SK-N-SH (cell line): ENCODE measurements at regions not wholly inside any gene's neighbourhood (a gene's known extent, or its start where the extent isn't known, plus 50 kb on each side); places are given as distances from the start of the nearest gene placed in this dataset.

Experiments used
- CTCF ChIA-PET: fragments of 300-600, 350-600 bp; formaldehyde crosslinking; extraction: SDS; loops from one replicate; lab custom pipeline; 2021; lab: Yijun Ruan, JAX
- POLR2A ChIA-PET: fragments of 350-600 bp; sonication (Branson Sonifier 250); formaldehyde crosslinking; extraction: SDS; loops from one replicate; lab custom pipeline; 2020; ENCODE audit warnings: antibody characterized with exemption, inconsistent platforms; lab: Yijun Ruan, JAX
- DNase-seq: peaks from one replicate; pipeline ENCODE4 v3.0.0; 2012
- H2AFZ ChIP-seq: fragments of 200-600 bp; sonication (generic); 2 replicates; pipeline ENCODE4 v1.8.1; 2016; ENCODE audit warnings: antibody characterized with exemption, mild to moderate bottlenecking, low read depth
- H3F3A ChIP-seq: fragments of 200-600 bp; sonication (generic); replicated peaks from 2 replicates; pipeline ENCODE3; 2016; ENCODE audit warnings: antibody characterized with exemption, mild to moderate bottlenecking; ENCODE audit not compliant: insufficient read depth
- H3K27ac ChIP-seq, 2 experiments: fragments of 200-500 bp in 1 of 2; fragments of 200-600 bp in 1 of 2; sonication (Bioruptor generic) in 1 of 2; sonication (generic), shearing (Covaris generic) in 1 of 2; 2 replicates each; pipeline versions ENCODE4 v1.5.1 to v1.6.1; 2014 to 2016; ENCODE audit warnings: low read depth in 2 of 2, inconsistent platforms in 1 of 2, low read length in 1 of 2, mild to moderate bottlenecking in 1 of 2, mixed read lengths in 1 of 2
- H3K27me3 ChIP-seq: fragments of 200-600 bp; sonication (generic), shearing (Covaris generic); 2 replicates; pipeline ENCODE4 v1.6.1; 2016; ENCODE audit warnings: mixed run types; ENCODE audit not compliant: insufficient read depth
- H3K36me3 ChIP-seq, 2 experiments: fragments of 200-500 bp in 1 of 2; fragments of 200-600 bp in 1 of 2; sonication (Bioruptor generic) in 1 of 2; sonication (generic) in 1 of 2; replicated peaks in 1 of 2; 2 replicates each; pipeline versions ENCODE3 to v1.5.1; 2014 to 2016; ENCODE audit warnings: low read length in 1 of 2, mild to moderate bottlenecking in 1 of 2; ENCODE audit not compliant: insufficient read depth in 2 of 2, control insufficient read depth in 1 of 2
- H3K4me1 ChIP-seq, 2 experiments: fragments of 200-500 bp in 1 of 2; fragments of 200-600 bp in 1 of 2; sonication (Bioruptor generic) in 1 of 2; sonication (generic), shearing (Covaris generic) in 1 of 2; 2 replicates each; pipeline versions ENCODE4 v1.5.1 to v1.6.1; 2014 to 2016; ENCODE audit warnings: low read depth in 1 of 2, low read length in 1 of 2, mixed run types in 1 of 2; ENCODE audit not compliant: insufficient read depth in 2 of 2, control insufficient read depth in 1 of 2
- H3K4me2 ChIP-seq: fragments of 200-600 bp; sonication (generic), shearing (Covaris generic); 2 replicates; pipeline ENCODE4 v1.6.1; 2017; ENCODE audit warnings: mixed run types
- H3K4me3 ChIP-seq, 2 experiments: fragments of 200-500 bp in 1 of 2; fragments of 200-600 bp in 1 of 2; sonication (Bioruptor generic) in 1 of 2; sonication (generic), shearing (Covaris generic) in 1 of 2; 2 replicates each; pipeline versions ENCODE4 v1.5.1 to v1.8.1; 2014 to 2016; ENCODE audit warnings: low read depth in 2 of 2, inconsistent platforms in 1 of 2, low read length in 1 of 2, mild to moderate bottlenecking in 1 of 2, mixed read lengths in 1 of 2, moderate library complexity in 1 of 2
- H3K79me2 ChIP-seq: fragments of 200-600 bp; sonication (generic); 2 replicates; pipeline ENCODE4 v1.8.1; 2017; ENCODE audit warnings: mild to moderate bottlenecking; ENCODE audit not compliant: insufficient read depth
- H3K9ac ChIP-seq: fragments of 200-600 bp; sonication (generic); 2 replicates; pipeline ENCODE4 v1.6.1; 2017; ENCODE audit warnings: mixed run types
- H3K9me2 ChIP-seq: fragments of 200-600 bp; sonication (generic); 2 replicates; pipeline ENCODE4 v1.6.1; 2017; ENCODE audit warnings: mixed run types
- H3K9me3 ChIP-seq: fragments of 200-600 bp; sonication (generic); 2 replicates; pipeline ENCODE4 v1.6.1; 2017; ENCODE audit warnings: mixed run types, mild to moderate bottlenecking, moderate library complexity
- H4K20me1 ChIP-seq: fragments of 200-600 bp; sonication (generic); 2 replicates; pipeline ENCODE4 v1.6.1; 2017; ENCODE audit warnings: mild to moderate bottlenecking, mixed run types; ENCODE audit not compliant: insufficient read depth
- CHD2 ChIP-seq: fragments of 150-350 bp; IDR thresholded peaks from 2 replicates; pipeline ENCODE4 v1.6.1; 2018; ENCODE audit warnings: low read length; ENCODE audit not compliant: partially characterized antibody
- FOSL2 ChIP-seq: IDR thresholded peaks from 2 replicates; pipeline ENCODE4 v1.4.0; 2012; ENCODE audit warnings: low read depth, mild to moderate bottlenecking, moderate library complexity, borderline replicate concordance
- FOXJ3 ChIP-seq: sonication (generic); formaldehyde crosslinking; IDR thresholded peaks from 2 replicates; pipeline ENCODE4 v1.5.1; 2020; ENCODE audit warnings: mild to moderate bottlenecking, missing genetic modification reagents
- GABPA ChIP-seq: IDR thresholded peaks from 2 replicates; pipeline ENCODE4 v1.4.0; 2012; ENCODE audit warnings: low read depth, mild to moderate bottlenecking
- GATA2 ChIP-seq: sonication (generic); formaldehyde crosslinking; IDR thresholded peaks from 2 replicates; pipeline ENCODE4 v1.5.0; 2020; ENCODE audit warnings: mild to moderate bottlenecking, missing genetic modification reagents
- JUND ChIP-seq: IDR thresholded peaks from 2 replicates; pipeline ENCODE4 v1.4.0; 2012
- MAX ChIP-seq: IDR thresholded peaks from 2 replicates; pipeline ENCODE4 v1.4.0; 2012; ENCODE audit warnings: low read depth
- NFIC ChIP-seq: IDR thresholded peaks from 2 replicates; pipeline ENCODE4 v1.4.0; 2012; ENCODE audit warnings: borderline replicate concordance
- NRF1 ChIP-seq: IDR thresholded peaks from 2 replicates; pipeline ENCODE4 v1.6.1; 2012; ENCODE audit warnings: low read depth, mild to moderate bottlenecking, low read length
- POLR2AphosphoS5 ChIP-seq: IDR thresholded peaks from 2 replicates; pipeline ENCODE4 v1.6.1; 2012; ENCODE audit warnings: low read depth, low read length
- RCOR1 ChIP-seq: fragments of 150-350 bp; IDR thresholded peaks from 2 replicates; pipeline ENCODE4 v1.6.1; 2017; ENCODE audit warnings: antibody characterized with exemption, low read length
- RXRA ChIP-seq: IDR thresholded peaks from 2 replicates; pipeline ENCODE4 v1.4.0; 2012; ENCODE audit warnings: low read depth, mild to moderate bottlenecking, borderline replicate concordance
- SIN3A ChIP-seq: IDR thresholded peaks from 2 replicates; pipeline ENCODE4 v1.6.1; 2012; ENCODE audit warnings: low read depth, mild to moderate bottlenecking, low read length, moderate library complexity, borderline replicate concordance
- SMC3 ChIP-seq: IDR thresholded peaks from 2 replicates; pipeline ENCODE4 v1.6.1; 2012; ENCODE audit warnings: low read depth, low read length, improper control_type of control experiment
- TCF12 ChIP-seq: IDR thresholded peaks from 2 replicates; pipeline ENCODE4 v1.4.0; 2012
- TEAD4 ChIP-seq: IDR thresholded peaks from 2 replicates; pipeline ENCODE4 v1.4.0; 2012; ENCODE audit warnings: mild to moderate bottlenecking, borderline replicate concordance; ENCODE audit not compliant: insufficient read depth
- YY1 ChIP-seq: IDR thresholded peaks from 2 replicates; pipeline ENCODE4 v1.4.0; 2012; ENCODE audit warnings: low read depth, mild to moderate bottlenecking
- WGBS: methylation state at CpG from one replicate; pipeline ENCODE4 v1.1.6; 2017; ENCODE audit warnings: low lambda C conversion rate; 5-methylcytosine and 5-hydroxymethylcytosine counted together
- TF ChIP-seq, protein P1 (sequence below): fragments of 200-600 bp; sonication (generic); IDR thresholded peaks from 2 replicates; pipeline ENCODE4 v1.6.1; 2017; ENCODE audit warnings: antibody characterized with exemption, mild to moderate bottlenecking, moderate library complexity

DNA sequence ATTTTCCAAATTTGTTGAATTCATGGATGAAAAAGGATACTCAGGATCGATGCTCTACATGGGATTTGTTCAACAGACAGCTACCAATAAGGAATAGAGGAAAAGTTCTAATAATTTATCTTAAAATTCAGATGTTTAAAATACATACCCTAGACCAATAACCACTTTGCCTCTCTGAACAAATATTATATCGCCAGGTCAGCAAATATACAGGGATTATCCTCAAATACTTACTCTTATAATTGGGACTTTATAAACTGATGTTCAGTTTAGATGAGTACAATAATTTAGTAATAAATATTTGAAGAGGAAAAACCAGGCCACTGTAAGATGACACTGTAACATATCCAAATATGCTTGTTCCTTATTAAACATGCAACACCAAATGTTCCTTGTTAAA, 268.7 kb downstream of the DOK5 start:
- no peaks in the 10 kb centered on the region; the same call in 1 of the 2 replicates for H3K9me3 ChIP-seq
- no peak overlapping the region for H3K9ac ChIP-seq
- WGBS, result 23% methylated on average over 2 of the region's 2 CpGs
- H3K27me3 ChIP-seq, result no peaks in the 10 kb centered on the region
- H3F3A ChIP-seq, result no peaks in the 10 kb centered on the region
- no peak overlapping the region for H3K4me3 ChIP-seq
- H3K36me3 ChIP-seq, result no peaks in the 10 kb centered on the region
- no peak overlapping the region for H3K4me2 ChIP-seq
- H3K79me2 ChIP-seq, result no peaks in the 10 kb centered on the region
- H3K9me2 ChIP-seq, result no peaks in the 10 kb centered on the region
- H4K20me1 ChIP-seq, result no peaks in the 10 kb centered on the region
- H3K27ac ChIP-seq, result no peak overlapping the region
- TF ChIP-seq TEAD4 (no peak), GABPA (no peak), SMC3 (no peak), SIN3A (no peak), FOXJ3 (CRISPR knock-in tag) (no peak), FOSL2 (no peak), YY1 (no peak), POLR2AphosphoS5 (no peak), CHD2 (no peak), RCOR1 (no peak), MAX (no peak), TCF12 (no peak), RXRA (no peak)
- H3K4me1 ChIP-seq, result no peaks in the 10 kb centered on the region
- ChIA-PET CTCF (no interaction called here), POLR2A (no interaction called here)
- DNase-seq, result no peak
- no peak overlapping the region for H2AFZ ChIP-seq

- Histone ChIP-seq H3K27ac (no peak overlapping the region), H2AFZ (no peak overlapping the region), H3K4me3 (no peak overlapping the region), H3K9me2 (no peaks in the 10 kb centered on the region), H3K79me2 (no peaks in the 10 kb centered on the region), H3K4me2 (no peak overlapping the region), H3K9me3 (no peaks in the 10 kb centered on the region; the same call in 1 of the 2 replicates), H3K36me3 (no peaks in the 10 kb centered on the region), H3K27me3 (no peaks in the 10 kb centered on the region), H4K20me1 (no peaks in the 10 kb centered on the region), H3F3A (no peaks in the 10 kb centered on the region), H3K4me1 (no peaks in the 10 kb centered on the region), H3K9ac (no peak overlapping the region)
- DNase-seq, result no peak
- 11% methylated on average over 1 of the region's 1 CpG for WGBS
- TF ChIP-seq NRF1 (no peak), POLR2AphosphoS5 (no peak), JUND (no peak), FOXJ3 (CRISPR knock-in tag) (no peak), GATA2 (no peak), NFIC (no peak)
- TF ChIP-seq, protein P1, sequence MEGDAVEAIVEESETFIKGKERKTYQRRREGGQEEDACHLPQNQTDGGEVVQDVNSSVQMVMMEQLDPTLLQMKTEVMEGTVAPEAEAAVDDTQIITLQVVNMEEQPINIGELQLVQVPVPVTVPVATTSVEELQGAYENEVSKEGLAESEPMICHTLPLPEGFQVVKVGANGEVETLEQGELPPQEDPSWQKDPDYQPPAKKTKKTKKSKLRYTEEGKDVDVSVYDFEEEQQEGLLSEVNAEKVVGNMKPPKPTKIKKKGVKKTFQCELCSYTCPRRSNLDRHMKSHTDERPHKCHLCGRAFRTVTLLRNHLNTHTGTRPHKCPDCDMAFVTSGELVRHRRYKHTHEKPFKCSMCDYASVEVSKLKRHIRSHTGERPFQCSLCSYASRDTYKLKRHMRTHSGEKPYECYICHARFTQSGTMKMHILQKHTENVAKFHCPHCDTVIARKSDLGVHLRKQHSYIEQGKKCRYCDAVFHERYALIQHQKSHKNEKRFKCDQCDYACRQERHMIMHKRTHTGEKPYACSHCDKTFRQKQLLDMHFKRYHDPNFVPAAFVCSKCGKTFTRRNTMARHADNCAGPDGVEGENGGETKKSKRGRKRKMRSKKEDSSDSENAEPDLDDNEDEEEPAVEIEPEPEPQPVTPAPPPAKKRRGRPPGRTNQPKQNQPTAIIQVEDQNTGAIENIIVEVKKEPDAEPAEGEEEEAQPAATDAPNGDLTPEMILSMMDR, result no peak
- CTCF ChIA-PET, result interaction anchor here (0.6 to 1.3 kb wide), 3 partner anchors 8 to 15 kb away, joined by 3 to 4 read pairs (median 3); no protein-coding TSS in a partner anchor
- POLR2A ChIA-PET, result no interaction called here
Measured at GRCh38 chr20:54742193-54742592, 266.8 kb downstream of the DOK5 start.
